Activated CD8-positive, alpha-beta T cell treated with anti-CD3 and anti-CD28 coated beads for 36 hours (primary cell): ENCODE measurements at regions not wholly inside any gene's neighbourhood (a gene's known extent, or its start where the extent isn't known, plus 50 kb on each side); places are given as distances from the start of the nearest gene placed in this dataset.

Experiments used
- ATAC-seq: fragments of 200-7000 bp; cut with Tn5 transposase; one replicate; pipeline ENCODE4 v1.10.0; 2021; ENCODE audit warnings: mild to moderate bottlenecking, moderate library complexity
- CTCF ChIA-PET: fragments of 350-600 bp; sonication (Branson Sonifier 250); formaldehyde crosslinking; loops from one replicate; lab custom pipeline; 2021; ENCODE audit warnings: antibody characterized with exemption; lab: Charles Lee
- POLR2A ChIA-PET: fragments of 350-600 bp; sonication (Branson Sonifier 250); formaldehyde crosslinking; loops from one replicate; lab custom pipeline; 2021; ENCODE audit warnings: antibody characterized with exemption; lab: Charles Lee
- DNase-seq: peaks from one replicate; pipeline ENCODE4 v3.0.0-alpha.2; 2020
- H3K27ac Mint-ChIP-seq: one replicate; pipeline ENCODE4 v1.8.0; 2021; ENCODE audit warnings: mild to moderate bottlenecking, mixed read lengths
- H3K27me3 Mint-ChIP-seq: one replicate; pipeline ENCODE4 v1.8.0; 2021; ENCODE audit warnings: mixed read lengths
- H3K36me3 Mint-ChIP-seq: one replicate; pipeline ENCODE4 v1.8.0; 2021; ENCODE audit warnings: low read depth, mixed read lengths
- H3K4me1 Mint-ChIP-seq: one replicate; pipeline ENCODE4 v1.8.0; 2021; ENCODE audit warnings: low read depth, mixed read lengths
- H3K4me3 Mint-ChIP-seq: one replicate; pipeline ENCODE4 v1.8.0; 2021; ENCODE audit warnings: mild to moderate bottlenecking, moderate library complexity, mixed read lengths
- H3K9me3 Mint-ChIP-seq: one replicate; pipeline ENCODE4 v1.8.0; 2021; ENCODE audit warnings: mixed read lengths
- CTCF ChIP-seq: fragments of 200-600 bp; IDR thresholded peaks from one replicate; pipeline ENCODE4 v1.8.0; 2022; ENCODE audit warnings: antibody characterized with exemption, mild to moderate bottlenecking
- intact Hi-C: fragments of 100-400 bp; cut with micrococcal nuclease; formaldehyde crosslinking; loops from one replicate; pipeline ENCODE4 v1.10.0; 2022

GRCh38 chr6:156319707-156320106 lies 457.5 kb upstream of the ARID1B start:
- H3K36me3 Mint-ChIP-seq = no peaks in the 10 kb centered on the region
- no peak overlapping the region for H3K4me3 Mint-ChIP-seq
- TF ChIP-seq CTCF = no peak
- H3K4me1 Mint-ChIP-seq = no peaks in the 10 kb centered on the region
- intact Hi-C loops = no loop called here
- H3K9me3 Mint-ChIP-seq = no peaks in the 10 kb centered on the region
- ATAC-seq (no peak), DNase-seq (no peak)
- POLR2A ChIA-PET = no interaction called here
- H3K27me3 Mint-ChIP-seq = no peaks in the 10 kb centered on the region
- H3K27ac Mint-ChIP-seq = no peak overlapping the region
- CTCF ChIA-PET = no interaction called here

- TF ChIP-seq CTCF = no peak
- DNase-seq = no peak
- intact Hi-C loops = no loop called here
- POLR2A ChIA-PET = interaction anchor here (0.5 kb wide), 1 partner anchor 584 kb away, joined by 3 read pairs; no protein-coding TSS in a partner anchor
- Mint-ChIP-seq H3K36me3 (no peaks in the 10 kb centered on the region), H3K4me1 (no peaks in the 10 kb centered on the region), H3K27me3 (no peaks in the 10 kb centered on the region), H3K4me3 (no peak overlapping the region), H3K9me3 (no peaks in the 10 kb centered on the region), H3K27ac (no peak overlapping the region)
- no peak for ATAC-seq
- CTCF ChIA-PET = no interaction called here
Observed at GRCh38 chr6:156316583-156317125, 460.5 kb upstream of the ARID1B start.

GRCh38 chr6:156315146-156315545 lies 462.0 kb upstream of the ARID1B start:
- H3K36me3 Mint-ChIP-seq = no peaks in the 10 kb centered on the region
- no peaks in the 10 kb centered on the region for H3K4me1 Mint-ChIP-seq
- no peak for DNase-seq
- ChIA-PET POLR2A (no interaction called here), CTCF (no interaction called here)
- no peaks in the 10 kb centered on the region for H3K9me3 Mint-ChIP-seq
- TF ChIP-seq CTCF = no peak
- no peaks in the 10 kb centered on the region for H3K27me3 Mint-ChIP-seq
- H3K4me3 Mint-ChIP-seq = no peak overlapping the region
- ATAC-seq = no peak
- intact Hi-C loops = no loop called here
- no peak overlapping the region for H3K27ac Mint-ChIP-seq

- intact Hi-C loops = no loop called here
- H3K27me3 Mint-ChIP-seq = no peaks in the 10 kb centered on the region
- no peaks in the 10 kb centered on the region for H3K36me3 Mint-ChIP-seq
- ChIA-PET CTCF (no interaction called here), POLR2A (no interaction called here)
- no peak for TF ChIP-seq CTCF
- no peaks in the 10 kb centered on the region for H3K4me1 Mint-ChIP-seq
- ATAC-seq (no peak), DNase-seq (no peak)
- H3K4me3 Mint-ChIP-seq = no peak overlapping the region
- no peaks in the 10 kb centered on the region for H3K9me3 Mint-ChIP-seq
- H3K27ac Mint-ChIP-seq = no peak overlapping the region
Observed at GRCh38 chr6:156313037-156313436, 464.1 kb upstream of the ARID1B start.

GRCh38 chr6:156311291-156311690 lies 465.9 kb upstream of the ARID1B start:
- ATAC-seq (no peak), DNase-seq (no peak)
- H3K4me3 Mint-ChIP-seq = no peak overlapping the region
- ChIA-PET POLR2A (interaction anchor here (1.3 kb wide), 1 partner anchor 25 kb away, joined by 4 read pairs; no protein-coding TSS in a partner anchor), CTCF (interaction anchor here (1.4 kb wide), 1 partner anchor 254 kb away, joined by 4 read pairs; no protein-coding TSS in a partner anchor)
- H3K27ac Mint-ChIP-seq = no peak overlapping the region
- TF ChIP-seq CTCF = no peak
- H3K36me3 Mint-ChIP-seq = no peaks in the 10 kb centered on the region
- no peaks in the 10 kb centered on the region for H3K4me1 Mint-ChIP-seq
- intact Hi-C loops = no loop called here
- H3K9me3 Mint-ChIP-seq = no peaks in the 10 kb centered on the region
- no peaks in the 10 kb centered on the region for H3K27me3 Mint-ChIP-seq
